Cardiac fibroblast (primary cell): ENCODE measurements at regions not wholly inside any gene's neighbourhood (a gene's known extent, or its start where the extent isn't known, plus 50 kb on each side); places are given as distances from the start of the nearest gene placed in this dataset.

Experiments used
- DNase-seq, 2 donors: peaks; one replicate each; pipeline versions ENCODE4 v3.0.0 to v3.0.0-alpha.2; 2010; ENCODE audit warnings: low read depth in 2 of 2
- H3K4me3 ChIP-seq, 2 donors: replicated peaks in 1 of 2; 1 replicate in 1 of 2; 2 replicates in 1 of 2; pipeline ENCODE4 v1.5.1; 2011; ENCODE audit warnings: low read depth in 2 of 2, low read length in 2 of 2, mild to moderate bottlenecking in 2 of 2, moderate library complexity in 1 of 2
- CTCF ChIP-seq: IDR thresholded peaks from one replicate; pipeline ENCODE4 v1.5.1; 2011; ENCODE audit warnings: low read depth, mild to moderate bottlenecking, low read length, inconsistent platforms

GRCh38 chr10:4006858-4007257, 221.8 kb upstream of the KLF6 start:
- no peak for TF ChIP-seq CTCF
- H3K4me3 ChIP-seq: no peak overlapping the region
- peak; percentile 52 to 59 for DNase-seq

GRCh38 chr10:4006051-4006450, 221.0 kb upstream of the KLF6 start:
- no peak overlapping the region for H3K4me3 ChIP-seq
- TF ChIP-seq CTCF: no peak
- DNase-seq: no peak

- TF ChIP-seq CTCF: no peak
- no peak for DNase-seq
- H3K4me3 ChIP-seq: no peak overlapping the region
Observed at GRCh38 chr10:4004990-4005389, 220.0 kb upstream of the KLF6 start.

GRCh38 chr10:4004144-4004543, 219.1 kb upstream of the KLF6 start:
- no peak overlapping the region for H3K4me3 ChIP-seq
- TF ChIP-seq CTCF: no peak
- no peak for DNase-seq

- TF ChIP-seq CTCF: no peak
- no peak for DNase-seq
- H3K4me3 ChIP-seq: no peak overlapping the region
Observed at GRCh38 chr10:4003348-4003973, 218.5 kb upstream of the KLF6 start.

- no peak for DNase-seq
- H3K4me3 ChIP-seq: no peak overlapping the region
- TF ChIP-seq CTCF: no peak
Observed at GRCh38 chr10:4001811-4002210, 216.8 kb upstream of the KLF6 start.

- no peak for DNase-seq
- no peak for TF ChIP-seq CTCF
- no peak overlapping the region for H3K4me3 ChIP-seq
Observed at GRCh38 chr10:3999642-4000041, 214.6 kb upstream of the KLF6 start.
